Smooth muscle cell (in vitro differentiated cells): ENCODE measurements at regions not wholly inside any gene's neighbourhood (a gene's known extent, or its start where the extent isn't known, plus 50 kb on each side); places are given as distances from the start of the nearest gene placed in this dataset.

Source experiments
- DNase-seq: peaks from one replicate; lab custom pipeline; 2025; ENCODE audit not compliant: unreplicated experiment; lab: John Stamatoyannopoulos, UW
- H2AFZ ChIP-seq: fragments of 200-600 bp; sonication (generic); 2 replicates; pipeline ENCODE4 v1.6.0; 2016; ENCODE audit warnings: antibody characterized with exemption, low read depth, mild to moderate bottlenecking
- H3F3A ChIP-seq: fragments of 200-600 bp; sonication (generic); 2 replicates; pipeline ENCODE4 v1.6.0; 2017; ENCODE audit warnings: antibody characterized with exemption, low read depth
- H3K27ac ChIP-seq: fragments of 200-600 bp; sonication (generic); 2 replicates; pipeline ENCODE4 v1.5.1; 2016; ENCODE audit warnings: low read depth, mild to moderate bottlenecking
- H3K27me3 ChIP-seq: fragments of 200-600 bp; sonication (generic); 2 replicates; pipeline ENCODE4 v1.6.1; 2016; ENCODE audit warnings: low read depth, mild to moderate bottlenecking
- H3K36me3 ChIP-seq: fragments of 200-600 bp; sonication (generic); 2 replicates; pipeline ENCODE4 v1.5.1; 2016; ENCODE audit warnings: low read depth
- H3K4me1 ChIP-seq: fragments of 200-600 bp; sonication (generic); 2 replicates; pipeline ENCODE4 v1.5.1; 2016; ENCODE audit warnings: low read depth
- H3K4me2 ChIP-seq: fragments of 200-600 bp; sonication (generic); 2 replicates; pipeline ENCODE4 v1.6.0; 2016; ENCODE audit warnings: mild to moderate bottlenecking
- H3K4me3 ChIP-seq: fragments of 200-600 bp; sonication (generic); 2 replicates; pipeline ENCODE4 v1.5.1; 2016; ENCODE audit warnings: mild to moderate bottlenecking
- H3K79me2 ChIP-seq: fragments of 200-600 bp; sonication (generic); 2 replicates; pipeline ENCODE4 v1.6.0; 2016; ENCODE audit warnings: low read depth, mild to moderate bottlenecking
- H3K9ac ChIP-seq: fragments of 200-600 bp; sonication (generic); 2 replicates; pipeline ENCODE4 v1.6.0; 2016; ENCODE audit warnings: low read depth
- H3K9me3 ChIP-seq: fragments of 200-600 bp; sonication (generic); replicated peaks from 2 replicates; pipeline ENCODE4 v1.5.1; 2016; ENCODE audit warnings: low read depth
- H4K20me1 ChIP-seq: fragments of 200-600 bp; sonication (generic); 2 replicates; pipeline ENCODE4 v1.6.0; 2016; ENCODE audit warnings: low read depth
- WGBS: methylation state at CpG from one replicate; pipeline ENCODE4 v1.1.7; 2016; ENCODE audit warnings: low lambda C conversion rate; 5-methylcytosine and 5-hydroxymethylcytosine counted together
- TF ChIP-seq, protein P1 (sequence below): fragments of 200-600 bp; sonication (generic); IDR thresholded peaks from 2 replicates; pipeline ENCODE4 v1.5.1; 2017; ENCODE audit warnings: borderline replicate concordance, mild to moderate bottlenecking, antibody characterized with exemption; ENCODE audit not compliant: insufficient read depth, poor library complexity, severe bottlenecking

DNA sequence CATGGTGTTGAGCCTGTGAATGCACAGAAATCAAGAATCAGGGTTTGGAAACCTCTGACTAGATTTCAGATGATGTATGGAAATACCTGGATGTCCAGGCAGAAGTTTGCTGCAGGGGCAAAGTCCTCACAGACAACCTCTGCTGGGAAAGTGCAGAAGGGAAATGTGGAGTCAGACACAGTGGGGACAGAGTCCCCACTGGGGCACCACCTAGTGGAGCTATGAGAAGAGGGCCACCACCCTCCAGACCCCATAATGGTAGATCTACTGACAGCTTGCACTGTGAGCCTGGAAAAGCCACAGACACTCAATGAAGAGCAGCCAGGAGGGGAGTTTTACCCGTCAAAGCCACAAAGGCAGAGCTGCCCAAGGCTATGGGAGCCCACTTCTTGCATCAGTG lies 181.9 kb upstream of the SEMA6A start:
- peaks cover 5% of the 10 kb centered on the region for H3K27me3 ChIP-seq
- peaks cover 26% of the 10 kb centered on the region for H3K4me1 ChIP-seq

DNA sequence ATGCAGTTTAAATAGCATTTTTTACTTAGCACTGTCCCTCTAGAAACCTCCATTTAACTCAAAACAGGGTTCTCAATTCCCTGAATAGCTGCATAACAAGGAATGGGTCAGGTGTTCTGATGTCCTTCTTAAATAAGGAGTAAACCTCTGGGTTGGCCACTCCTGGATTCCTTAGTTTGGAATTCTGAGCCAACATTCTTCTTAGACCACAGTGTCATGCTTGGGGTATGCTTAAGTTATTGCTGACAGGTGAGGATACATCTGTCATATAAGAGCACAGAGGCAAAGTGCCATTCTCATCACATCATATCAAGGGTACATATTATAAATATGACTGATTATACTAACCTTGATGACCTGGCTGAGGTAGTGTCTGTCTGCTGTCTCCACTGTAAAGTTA lies 179.9 kb upstream of the SEMA6A start:
- Histone ChIP-seq H3K9me3 (no peaks in the 10 kb centered on the region), H3K79me2 (no peaks in the 10 kb centered on the region), H3K36me3 (no peaks in the 10 kb centered on the region), H3K27ac (no peak overlapping the region), H3K4me1 (peaks cover 12% of the 10 kb centered on the region), H3K4me3 (no peak overlapping the region), H3F3A (no peaks in the 10 kb centered on the region), H4K20me1 (no peaks in the 10 kb centered on the region), H3K9ac (no peak overlapping the region), H3K27me3 (peaks cover 5% of the 10 kb centered on the region), H3K4me2 (no peak overlapping the region), H2AFZ (no peak overlapping the region)
- DNase-seq: no peak
- TF ChIP-seq, protein P1, sequence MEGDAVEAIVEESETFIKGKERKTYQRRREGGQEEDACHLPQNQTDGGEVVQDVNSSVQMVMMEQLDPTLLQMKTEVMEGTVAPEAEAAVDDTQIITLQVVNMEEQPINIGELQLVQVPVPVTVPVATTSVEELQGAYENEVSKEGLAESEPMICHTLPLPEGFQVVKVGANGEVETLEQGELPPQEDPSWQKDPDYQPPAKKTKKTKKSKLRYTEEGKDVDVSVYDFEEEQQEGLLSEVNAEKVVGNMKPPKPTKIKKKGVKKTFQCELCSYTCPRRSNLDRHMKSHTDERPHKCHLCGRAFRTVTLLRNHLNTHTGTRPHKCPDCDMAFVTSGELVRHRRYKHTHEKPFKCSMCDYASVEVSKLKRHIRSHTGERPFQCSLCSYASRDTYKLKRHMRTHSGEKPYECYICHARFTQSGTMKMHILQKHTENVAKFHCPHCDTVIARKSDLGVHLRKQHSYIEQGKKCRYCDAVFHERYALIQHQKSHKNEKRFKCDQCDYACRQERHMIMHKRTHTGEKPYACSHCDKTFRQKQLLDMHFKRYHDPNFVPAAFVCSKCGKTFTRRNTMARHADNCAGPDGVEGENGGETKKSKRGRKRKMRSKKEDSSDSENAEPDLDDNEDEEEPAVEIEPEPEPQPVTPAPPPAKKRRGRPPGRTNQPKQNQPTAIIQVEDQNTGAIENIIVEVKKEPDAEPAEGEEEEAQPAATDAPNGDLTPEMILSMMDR: no peak

More for the DNA sequence above, 181.9 kb upstream of the SEMA6A start:
- Histone ChIP-seq H4K20me1 (no peaks in the 10 kb centered on the region), H3F3A (no peaks in the 10 kb centered on the region), H3K9ac (no peak overlapping the region), H3K4me2 (no peak overlapping the region), H3K4me3 (no peak overlapping the region), H3K9me3 (no peaks in the 10 kb centered on the region), H3K36me3 (no peaks in the 10 kb centered on the region), H2AFZ (no peak overlapping the region), H3K27ac (no peak overlapping the region), H3K79me2 (no peaks in the 10 kb centered on the region)
- 94% methylated on average over 1 of the region's 1 CpG for WGBS
- no peak for DNase-seq
- TF ChIP-seq, protein P1: no peak

DNA sequence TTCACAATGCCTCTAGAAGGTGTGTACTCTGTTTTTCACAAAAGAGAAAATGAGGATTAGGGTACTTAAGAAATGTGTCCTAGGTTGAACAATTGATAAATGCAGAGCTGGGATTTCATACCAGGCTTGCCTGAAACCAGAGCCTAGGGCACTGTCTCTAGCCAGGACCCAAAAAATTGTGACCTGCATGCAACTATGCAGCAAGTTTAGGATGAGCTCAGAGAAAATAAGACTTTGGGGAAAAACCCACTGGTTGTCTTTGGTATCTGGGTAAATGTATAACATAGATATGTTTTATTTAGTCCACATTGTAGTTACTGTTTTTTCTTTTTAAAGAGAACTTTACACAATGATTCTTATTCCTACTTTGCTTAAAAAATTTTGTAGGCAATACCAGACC lies 177.1 kb upstream of the SEMA6A start:
- Histone ChIP-seq H3K4me2 (no peak overlapping the region), H3F3A (no peaks in the 10 kb centered on the region), H3K9ac (no peak overlapping the region), H3K27ac (no peak overlapping the region), H4K20me1 (no peaks in the 10 kb centered on the region), H3K4me3 (no peak overlapping the region), H3K36me3 (no peaks in the 10 kb centered on the region), H2AFZ (no peak overlapping the region), H3K9me3 (no peaks in the 10 kb centered on the region), H3K79me2 (no peaks in the 10 kb centered on the region), H3K27me3 (peaks cover 5% of the 10 kb centered on the region), H3K4me1 (peaks cover 6% of the 10 kb centered on the region)
- DNase-seq: no peak
- TF ChIP-seq, protein P1: no peak

DNA sequence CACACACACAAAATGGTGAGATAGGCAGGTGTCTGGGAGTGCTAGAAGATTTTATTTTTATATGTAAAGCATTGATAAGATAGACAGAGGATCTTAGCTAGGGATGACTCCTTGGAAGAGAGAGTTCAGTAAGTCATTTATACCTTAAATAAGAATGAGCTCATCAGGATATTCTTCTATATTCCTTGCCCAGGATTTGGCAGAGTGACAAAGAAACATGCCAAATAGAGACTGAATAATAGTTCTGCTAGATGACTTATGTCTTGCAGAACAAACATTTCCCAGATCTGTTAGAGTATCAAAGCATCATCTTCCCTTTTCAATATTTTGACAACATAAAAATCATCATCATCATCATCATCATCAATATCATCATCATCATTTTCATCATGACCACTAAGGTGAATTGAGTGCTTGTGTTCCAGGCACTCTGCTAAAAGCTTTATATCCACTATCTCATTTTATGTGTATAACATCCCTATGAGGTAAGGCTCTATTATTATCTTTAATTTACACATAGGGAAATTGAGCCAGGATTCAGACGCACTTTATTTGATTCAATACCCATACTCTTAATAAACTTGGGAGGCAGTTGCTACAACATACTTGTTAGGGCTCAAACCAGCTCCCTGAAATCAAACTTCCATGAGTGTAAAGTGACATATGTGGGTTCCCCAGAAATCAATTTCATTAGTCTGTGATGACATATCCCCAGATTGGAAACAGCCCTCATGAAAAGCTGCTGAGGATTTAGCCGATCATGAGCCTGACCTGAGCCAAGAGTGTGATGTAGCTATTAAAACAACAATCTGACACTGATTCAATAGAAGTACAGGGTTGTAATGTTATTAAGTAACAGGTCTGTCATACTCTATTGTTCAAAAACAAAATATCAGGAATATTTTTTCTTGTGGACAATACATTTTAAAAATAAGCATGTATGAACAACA lies 176.3 kb upstream of the SEMA6A start:
- no peak overlapping the region for H3K4me3 ChIP-seq
- H4K20me1 ChIP-seq: no peaks in the 10 kb centered on the region
- peaks cover 6% of the 10 kb centered on the region for H3K4me1 ChIP-seq
- no peak overlapping the region for H3K9ac ChIP-seq
- no peaks in the 10 kb centered on the region for H3K79me2 ChIP-seq
- 96% methylated on average over 2 of the region's 2 CpGs for WGBS
- no peak overlapping the region for H3K27ac ChIP-seq
- H3F3A ChIP-seq: no peaks in the 10 kb centered on the region
- no peak overlapping the region for H2AFZ ChIP-seq
- H3K9me3 ChIP-seq: no peaks in the 10 kb centered on the region
- no peaks in the 10 kb centered on the region for H3K36me3 ChIP-seq
- peaks cover 5% of the 10 kb centered on the region for H3K27me3 ChIP-seq
- no peak overlapping the region for H3K4me2 ChIP-seq
- DNase-seq: no peak
- TF ChIP-seq, protein P1: no peak
